Bronchial epithelial cell (primary cell): ENCODE measurements at regions not wholly inside any gene's neighbourhood (a gene's known extent, or its start where the extent isn't known, plus 50 kb on each side); places are given as distances from the start of the nearest gene placed in this dataset.

Experiments
- DNase-seq: peaks from one replicate; pipeline ENCODE4 v3.0.0-alpha.2; 2010; ENCODE audit warnings: low read depth
- FAIRE-seq: peaks from 2 replicates; lab custom pipeline; 2011; peaks lifted over from hg19 to GRCh38; lab: Jason Lieb, UNC
- H3K27me3 ChIP-seq: 2 replicates; pipeline ENCODE4 v1.5.1; 2011; ENCODE audit warnings: low read length; ENCODE audit not compliant: control insufficient read depth, insufficient read depth
- H3K36me3 ChIP-seq: 2 replicates; pipeline ENCODE4 v1.5.1; 2011; ENCODE audit warnings: low read length; ENCODE audit not compliant: control insufficient read depth, insufficient read depth
- H3K4me3 ChIP-seq: 2 replicates; pipeline ENCODE4 v1.5.1; 2011; ENCODE audit warnings: mild to moderate bottlenecking, low read depth, low read length, control low read depth
- CTCF ChIP-seq: IDR thresholded peaks from 2 replicates; pipeline ENCODE4 v1.5.1; 2011; ENCODE audit warnings: mild to moderate bottlenecking, moderate library complexity, low read length, control low read depth, inconsistent platforms; ENCODE audit not compliant: insufficient read depth, severe bottlenecking

- no peak for DNase-seq
- no peak for FAIRE-seq
- no peak for TF ChIP-seq CTCF
- Histone ChIP-seq H3K4me3 (no peak overlapping the region), H3K36me3 (no peaks in the 10 kb centered on the region), H3K27me3 (no peaks in the 10 kb centered on the region)
These were observed 53.3 kb upstream of the FAM89A start for GRCh38 chr1:231093156-231093922.

GRCh38 chr1:231092380-231092779 is 52.3 kb upstream of the FAM89A start:
- Histone ChIP-seq H3K4me3 (no peak overlapping the region), H3K36me3 (no peaks in the 10 kb centered on the region), H3K27me3 (no peaks in the 10 kb centered on the region)
- FAIRE-seq (no peak), DNase-seq (no peak)
- no peak for TF ChIP-seq CTCF

- TF ChIP-seq CTCF: peak; percentile 54
- no peak overlapping the region for H3K4me3 ChIP-seq
- H3K36me3 ChIP-seq: no peaks in the 10 kb centered on the region
- no peaks in the 10 kb centered on the region for H3K27me3 ChIP-seq
- DNase-seq (peak; percentile 3), FAIRE-seq (no peak)
These were observed 51.8 kb upstream of the FAM89A start for GRCh38 chr1:231091831-231092301.

GRCh38 chr1:231091415-231091814 is 51.4 kb upstream of the FAM89A start:
- TF ChIP-seq CTCF: no peak
- H3K4me3 ChIP-seq: no peak overlapping the region
- FAIRE-seq: no peak
- DNase-seq: no peak
- no peaks in the 10 kb centered on the region for H3K27me3 ChIP-seq
- no peaks in the 10 kb centered on the region for H3K36me3 ChIP-seq
